Neural cell (in vitro differentiated cells): ENCODE measurements at regions not wholly inside any gene's neighbourhood (a gene's known extent, or its start where the extent isn't known, plus 50 kb on each side); places are given as distances from the start of the nearest gene placed in this dataset.

Experiments used
- TAF1 ChIP-seq: IDR thresholded peaks from 2 replicates; pipeline ENCODE4 v1.6.1; 2012; ENCODE audit warnings: low read depth
- TF ChIP-seq, protein P1 (sequence below): fragments of 450-650 bp; IDR thresholded peaks from 2 replicates; pipeline ENCODE4 v1.5.1; 2014; ENCODE audit warnings: antibody characterized with exemption, mild to moderate bottlenecking, moderate library complexity; ENCODE audit not compliant: poor library complexity, severe bottlenecking

GRCh38 chr7:16115374-16115773 is 306.0 kb downstream of the CRPPA start:
- TF ChIP-seq, protein P1, sequence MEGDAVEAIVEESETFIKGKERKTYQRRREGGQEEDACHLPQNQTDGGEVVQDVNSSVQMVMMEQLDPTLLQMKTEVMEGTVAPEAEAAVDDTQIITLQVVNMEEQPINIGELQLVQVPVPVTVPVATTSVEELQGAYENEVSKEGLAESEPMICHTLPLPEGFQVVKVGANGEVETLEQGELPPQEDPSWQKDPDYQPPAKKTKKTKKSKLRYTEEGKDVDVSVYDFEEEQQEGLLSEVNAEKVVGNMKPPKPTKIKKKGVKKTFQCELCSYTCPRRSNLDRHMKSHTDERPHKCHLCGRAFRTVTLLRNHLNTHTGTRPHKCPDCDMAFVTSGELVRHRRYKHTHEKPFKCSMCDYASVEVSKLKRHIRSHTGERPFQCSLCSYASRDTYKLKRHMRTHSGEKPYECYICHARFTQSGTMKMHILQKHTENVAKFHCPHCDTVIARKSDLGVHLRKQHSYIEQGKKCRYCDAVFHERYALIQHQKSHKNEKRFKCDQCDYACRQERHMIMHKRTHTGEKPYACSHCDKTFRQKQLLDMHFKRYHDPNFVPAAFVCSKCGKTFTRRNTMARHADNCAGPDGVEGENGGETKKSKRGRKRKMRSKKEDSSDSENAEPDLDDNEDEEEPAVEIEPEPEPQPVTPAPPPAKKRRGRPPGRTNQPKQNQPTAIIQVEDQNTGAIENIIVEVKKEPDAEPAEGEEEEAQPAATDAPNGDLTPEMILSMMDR = no peak
- no peak for TF ChIP-seq TAF1
